HEK293 (cell line): ENCODE measurements at regions not wholly inside any gene's neighbourhood (a gene's known extent, or its start where the extent isn't known, plus 50 kb on each side); places are given as distances from the start of the nearest gene placed in this dataset.

Experiments
- BCL11A ChIP-seq: fragments of 450-650 bp; formaldehyde crosslinking; IDR thresholded peaks from 2 replicates; pipeline ENCODE4 v1.5.1; 2016; ENCODE audit warnings: low read depth, missing biosample characterization, missing genetic modification characterization
- FEZF1 ChIP-seq: fragments of 450-650 bp; formaldehyde crosslinking; IDR thresholded peaks from 2 replicates; pipeline ENCODE4 v1.5.1; 2016; ENCODE audit warnings: missing biosample characterization, missing genetic modification characterization
- KLF8 ChIP-seq: fragments of 450-650 bp; formaldehyde crosslinking; IDR thresholded peaks from 2 replicates; pipeline ENCODE4 v1.5.1; 2016; ENCODE audit warnings: missing biosample characterization, missing genetic modification characterization
- OSR2 ChIP-seq: fragments of 450-650 bp; formaldehyde crosslinking; IDR thresholded peaks from 2 replicates; pipeline ENCODE4 v1.5.1; 2016; ENCODE audit warnings: missing biosample characterization, missing genetic modification characterization
- PATZ1 ChIP-seq: fragments of 450-650 bp; formaldehyde crosslinking; IDR thresholded peaks from 2 replicates; pipeline ENCODE4 v1.5.1; 2016; ENCODE audit warnings: missing biosample characterization, missing genetic modification characterization
- WT1 ChIP-seq: fragments of 450-650 bp; formaldehyde crosslinking; IDR thresholded peaks from 2 replicates; pipeline ENCODE4 v1.5.1; 2016; ENCODE audit warnings: missing biosample characterization, missing genetic modification characterization
- ZBTB17 ChIP-seq: fragments of 450-650 bp; formaldehyde crosslinking; IDR thresholded peaks from 2 replicates; pipeline ENCODE4 v1.5.1; 2016; ENCODE audit warnings: missing biosample characterization, missing genetic modification characterization
- ZBTB20 ChIP-seq: fragments of 450-650 bp; formaldehyde crosslinking; IDR thresholded peaks from 2 replicates; pipeline ENCODE4 v1.5.1; 2016; ENCODE audit warnings: missing biosample characterization, missing genetic modification characterization
- ZFP41 ChIP-seq: fragments of 450-650 bp; formaldehyde crosslinking; IDR thresholded peaks from 2 replicates; pipeline ENCODE4 v1.5.1; 2016; ENCODE audit warnings: missing biosample characterization, missing genetic modification characterization, borderline replicate concordance
- ZNF350 ChIP-seq: fragments of 450-650 bp; formaldehyde crosslinking; IDR thresholded peaks from 2 replicates; pipeline ENCODE4 v1.5.0; 2017; ENCODE audit warnings: missing biosample characterization, mild to moderate bottlenecking, missing genetic modification characterization
- ZNF423 ChIP-seq: fragments of 450-650 bp; formaldehyde crosslinking; IDR thresholded peaks from 2 replicates; pipeline ENCODE4 v1.5.1; 2016; ENCODE audit warnings: missing biosample characterization, missing genetic modification characterization
- TF ChIP-seq, protein P1 (sequence below): fragments of 450-650 bp; formaldehyde crosslinking; IDR thresholded peaks from 2 replicates; pipeline ENCODE4 v1.5.1; 2016; ENCODE audit warnings: missing biosample characterization, missing genetic modification characterization

GRCh38 chr4:24144381-24144780, 254.5 kb upstream of the PPARGC1A start:
- TF ChIP-seq, protein P1, sequence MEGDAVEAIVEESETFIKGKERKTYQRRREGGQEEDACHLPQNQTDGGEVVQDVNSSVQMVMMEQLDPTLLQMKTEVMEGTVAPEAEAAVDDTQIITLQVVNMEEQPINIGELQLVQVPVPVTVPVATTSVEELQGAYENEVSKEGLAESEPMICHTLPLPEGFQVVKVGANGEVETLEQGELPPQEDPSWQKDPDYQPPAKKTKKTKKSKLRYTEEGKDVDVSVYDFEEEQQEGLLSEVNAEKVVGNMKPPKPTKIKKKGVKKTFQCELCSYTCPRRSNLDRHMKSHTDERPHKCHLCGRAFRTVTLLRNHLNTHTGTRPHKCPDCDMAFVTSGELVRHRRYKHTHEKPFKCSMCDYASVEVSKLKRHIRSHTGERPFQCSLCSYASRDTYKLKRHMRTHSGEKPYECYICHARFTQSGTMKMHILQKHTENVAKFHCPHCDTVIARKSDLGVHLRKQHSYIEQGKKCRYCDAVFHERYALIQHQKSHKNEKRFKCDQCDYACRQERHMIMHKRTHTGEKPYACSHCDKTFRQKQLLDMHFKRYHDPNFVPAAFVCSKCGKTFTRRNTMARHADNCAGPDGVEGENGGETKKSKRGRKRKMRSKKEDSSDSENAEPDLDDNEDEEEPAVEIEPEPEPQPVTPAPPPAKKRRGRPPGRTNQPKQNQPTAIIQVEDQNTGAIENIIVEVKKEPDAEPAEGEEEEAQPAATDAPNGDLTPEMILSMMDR (tag by site-specific recombination) = no peak
- TF ChIP-seq KLF8 (tag by site-specific recombination) (no peak), FEZF1 (no peak), OSR2 (no peak), BCL11A (tag by site-specific recombination) (no peak), ZFP41 (no peak), ZNF350 (no peak), PATZ1 (tag by site-specific recombination) (no peak), ZNF423 (tag by site-specific recombination) (no peak), ZBTB17 (no peak), ZBTB20 (tag by site-specific recombination) (no peak), WT1 (tag by site-specific recombination) (no peak)
